Left ventricle myocardium superior (tissue), 1 donor: ENCODE measurements at regions not wholly inside any gene's neighbourhood (a gene's known extent, or its start where the extent isn't known, plus 50 kb on each side); places are given as distances from the start of the nearest gene placed in this dataset.

Experiments
- ATAC-seq: fragments of 200-7000 bp; cut with Tn5 transposase; one replicate; pipeline ENCODE4 v1.9.1; 2020; ENCODE audit warnings: mild to moderate bottlenecking, moderate library complexity
- DNase-seq: peaks from one replicate; pipeline ENCODE4 v3.0.0-alpha.2; 2020
- intact Hi-C: fragments of 100-400 bp; cut with micrococcal nuclease; formaldehyde crosslinking; loops from one replicate; pipeline ENCODE4 v1.11.0; 2022
- donor health status: DM: no; HTN: yes; CAD: no; lungs with severe emphysema.

- intact Hi-C loops, result no loop called here
- ATAC-seq (peak; percentile 44), DNase-seq (no peak)
Observed at GRCh38 chr3:43998836-43999727, 242.6 kb upstream of the TOPAZ1 start.

- no peak for ATAC-seq
- intact Hi-C loops, result no loop called here
Observed at GRCh38 chr3:43999728-44000319, 241.9 kb upstream of the TOPAZ1 start.

GRCh38 chr3:44000586-44000985, 241.1 kb upstream of the TOPAZ1 start:
- no peak for ATAC-seq
- intact Hi-C loops, result no loop called here
- DNase-seq, result no peak

More at GRCh38 chr3:43999728-44000319, 241.9 kb upstream of the TOPAZ1 start:
- DNase-seq, result no peak

- ATAC-seq, result no peak
Observed at GRCh38 chr3:44001072-44001471, 240.6 kb upstream of the TOPAZ1 start.

GRCh38 chr3:44003801-44004200, 237.9 kb upstream of the TOPAZ1 start:
- no peak for DNase-seq
- intact Hi-C loops, result no loop called here
- no peak for ATAC-seq

More at GRCh38 chr3:44001072-44001471, 240.6 kb upstream of the TOPAZ1 start:
- no peak for DNase-seq
- intact Hi-C loops, result no loop called here

GRCh38 chr3:44011680-44012079, 230.0 kb upstream of the TOPAZ1 start:
- intact Hi-C loops, result no loop called here
- ATAC-seq (no peak), DNase-seq (no peak)

GRCh38 chr3:44012160-44012899, 229.4 kb upstream of the TOPAZ1 start:
- DNase-seq, result no peak
- ATAC-seq, result no peak
- intact Hi-C loops, result no loop called here

- intact Hi-C loops, result no loop called here
- ATAC-seq (no peak), DNase-seq (no peak)
Observed at GRCh38 chr3:44013967-44014366, 227.7 kb upstream of the TOPAZ1 start.

GRCh38 chr3:44015170-44015569, 226.5 kb upstream of the TOPAZ1 start:
- intact Hi-C loops, result no loop called here
- DNase-seq (no peak), ATAC-seq (no peak)

GRCh38 chr3:44016818-44017217, 224.9 kb upstream of the TOPAZ1 start:
- ATAC-seq, result no peak
- intact Hi-C loops, result no loop called here
- no peak for DNase-seq

GRCh38 chr3:44018926-44019325, 222.8 kb upstream of the TOPAZ1 start:
- DNase-seq (no peak), ATAC-seq (no peak)
- intact Hi-C loops, result no loop called here

GRCh38 chr3:44019736-44020135, 221.9 kb upstream of the TOPAZ1 start:
- no peak for ATAC-seq
- no peak for DNase-seq
- intact Hi-C loops, result no loop called here

GRCh38 chr3:44020143-44020542, 221.5 kb upstream of the TOPAZ1 start:
- DNase-seq, result no peak
- intact Hi-C loops, result no loop called here
- ATAC-seq, result no peak

- ATAC-seq (no peak), DNase-seq (no peak)
- intact Hi-C loops, result no loop called here
Observed at GRCh38 chr3:44021651-44022594, 219.8 kb upstream of the TOPAZ1 start.

- no peak for DNase-seq
- intact Hi-C loops, result no loop called here
- ATAC-seq, result no peak
Observed at GRCh38 chr3:44023961-44024593, 217.6 kb upstream of the TOPAZ1 start.

- intact Hi-C loops, result no loop called here
- DNase-seq (no peak), ATAC-seq (no peak)
Observed at GRCh38 chr3:44026220-44026865, 215.3 kb upstream of the TOPAZ1 start.

GRCh38 chr3:44029100-44029499, 212.6 kb upstream of the TOPAZ1 start:
- no peak for ATAC-seq
- no peak for DNase-seq
- intact Hi-C loops, result no loop called here

- intact Hi-C loops, result no loop called here
- DNase-seq (no peak), ATAC-seq (no peak)
Observed at GRCh38 chr3:44030285-44030684, 211.4 kb upstream of the TOPAZ1 start.
